SKM-1 treated with dmso at 0.1 percent for 144 hours (cell line): ENCODE measurements at regions not wholly inside any gene's neighbourhood (a gene's known extent, or its start where the extent isn't known, plus 50 kb on each side); places are given as distances from the start of the nearest gene placed in this dataset.
A peak's percentile ranks its signal among the peaks of the same experiment; 100 is the strongest.
"Not testable (repeated sequence)": the region's sequence is repeated elsewhere in the genome, so short reads cannot be mapped to it uniquely, and the experiment has no call there.

Experiments
- DNase-seq: peaks from one replicate; lab custom pipeline; 2025; ENCODE audit not compliant: unreplicated experiment; lab: John Stamatoyannopoulos, UW

- no peak for DNase-seq
Observed at GRCh38 chr10:57351076-57351475, 916.6 kb downstream of the IPMK start.

GRCh38 chr10:57341294-57341693 is 926.4 kb downstream of the IPMK start:
- DNase-seq, result no peak

DNA sequence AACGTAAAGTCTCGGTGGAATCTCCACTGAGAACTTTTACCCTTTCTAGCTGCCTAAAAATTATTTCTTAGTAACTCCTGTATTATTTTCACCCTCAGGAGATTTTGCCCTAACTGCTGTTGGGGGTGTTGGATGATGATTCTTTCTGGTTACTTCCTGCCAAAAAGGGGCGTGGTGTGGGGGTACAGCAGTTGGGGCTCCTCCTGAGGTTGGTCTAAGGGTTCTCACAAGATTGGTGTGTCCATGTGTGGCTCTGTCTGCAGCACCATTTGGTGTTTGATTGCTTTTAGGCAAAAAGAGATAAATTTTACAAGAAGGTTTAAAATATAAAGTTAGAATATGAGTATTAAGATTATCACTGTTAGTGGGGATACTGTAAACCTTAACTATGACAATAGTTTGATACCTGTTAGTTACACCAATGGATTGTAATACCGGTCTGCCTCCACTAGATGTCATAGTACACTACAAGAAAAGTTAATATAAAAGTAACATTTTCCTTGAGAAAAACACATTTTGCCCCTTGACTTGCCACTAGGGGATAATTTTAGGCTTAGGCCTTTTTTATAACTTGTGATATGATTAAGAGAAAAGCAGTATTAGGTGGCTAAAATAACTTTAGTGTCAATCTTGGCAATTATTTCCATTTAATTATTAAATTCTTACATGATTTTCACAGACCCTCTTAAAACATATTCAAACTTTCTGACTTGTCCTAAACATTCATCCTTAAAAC is 928.7 kb downstream of the IPMK start:
- peak; percentile 47 for DNase-seq

DNA sequence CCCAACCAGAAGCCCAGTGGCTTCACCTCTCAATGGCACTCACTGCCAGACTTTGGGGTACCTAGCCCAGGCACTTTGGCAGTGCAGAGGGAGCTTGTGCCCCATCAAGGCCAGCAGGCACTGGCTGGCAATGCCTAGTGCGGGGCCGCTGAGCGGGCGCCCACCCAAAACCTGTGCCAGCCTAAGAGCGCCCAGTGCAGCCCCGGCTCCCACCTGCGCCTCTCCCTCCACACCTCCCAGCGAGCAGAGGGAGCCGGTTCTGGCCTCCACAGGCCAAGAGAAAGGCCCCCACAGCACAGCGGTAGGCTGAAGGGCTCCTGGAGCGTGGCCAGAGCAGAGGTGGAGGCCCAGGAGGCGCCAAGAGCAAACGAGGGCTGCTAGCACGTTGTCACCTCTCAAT is 930.8 kb downstream of the IPMK start:
- no peak for DNase-seq

GRCh38 chr10:57336341-57336740 is 931.4 kb downstream of the IPMK start:
- DNase-seq, result no peak

DNA sequence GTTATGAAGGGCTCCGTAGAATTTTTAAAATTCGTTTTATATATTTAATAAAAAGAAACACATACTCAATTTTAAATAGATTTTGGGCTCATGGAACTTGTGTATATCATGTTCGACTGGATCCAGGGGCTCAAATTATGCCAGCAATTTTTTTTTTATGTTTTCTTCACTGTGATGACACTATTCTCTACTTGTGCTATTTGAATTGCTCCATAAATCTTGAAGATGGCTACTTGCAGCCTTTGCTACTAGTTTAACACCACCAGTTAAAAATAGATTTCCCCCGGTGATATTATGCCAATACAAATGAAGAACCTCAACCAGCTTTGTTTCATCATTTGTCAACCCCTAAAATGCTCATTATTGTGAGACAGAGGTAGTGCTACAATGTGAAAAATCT is 933.2 kb downstream of the IPMK start:
- DNase-seq, result no peak

- no peak for DNase-seq
Observed at GRCh38 chr10:57333880-57334279, 933.8 kb downstream of the IPMK start.

DNA sequence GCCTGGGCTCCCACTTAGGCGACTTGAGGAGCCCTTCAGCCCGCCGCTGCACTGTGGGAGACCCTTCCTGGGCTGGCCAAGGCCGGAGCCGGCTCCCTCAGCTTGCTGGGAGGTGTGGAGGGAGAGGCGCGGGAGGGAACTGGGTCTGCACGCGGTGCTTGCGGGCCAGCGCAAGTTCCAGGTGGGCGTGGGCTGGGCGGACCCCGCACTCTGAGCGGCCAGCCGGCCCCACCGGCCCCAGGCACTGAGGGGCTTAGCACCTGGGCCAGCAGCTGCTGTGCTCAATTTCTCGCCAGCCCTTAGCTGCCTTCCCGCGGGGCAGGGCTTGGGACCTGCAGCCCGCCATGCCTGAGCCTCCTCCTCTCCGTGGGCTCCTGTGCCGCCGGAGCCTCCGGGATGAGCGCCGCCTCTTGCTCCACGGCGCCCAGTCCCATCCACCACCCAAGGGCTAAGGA is 946.3 kb downstream of the IPMK start:
- DNase-seq, result not testable (repeated sequence)

DNA sequence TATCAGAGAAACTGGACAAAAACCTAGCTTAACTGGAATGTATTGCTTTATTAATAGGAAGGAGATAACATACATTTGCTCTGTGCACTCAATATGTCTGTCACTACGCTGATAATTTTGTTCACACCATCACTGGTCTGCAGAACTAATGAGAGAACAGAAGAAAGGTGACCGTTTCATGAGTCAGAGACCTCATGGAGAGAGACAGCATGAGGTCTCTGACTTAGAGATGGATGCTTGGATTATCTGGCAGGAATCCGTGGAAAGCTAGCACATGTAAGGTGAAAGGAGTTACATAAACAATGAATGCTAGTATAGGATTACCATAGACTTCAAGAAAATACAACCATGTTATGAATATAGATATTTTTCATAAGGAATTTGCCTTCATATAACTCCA is 947.3 kb downstream of the IPMK start:
- no peak for DNase-seq

GRCh38 chr10:57314046-57314445 is 953.0 kb upstream of the ZWINT start:
- no peak for DNase-seq

DNA sequence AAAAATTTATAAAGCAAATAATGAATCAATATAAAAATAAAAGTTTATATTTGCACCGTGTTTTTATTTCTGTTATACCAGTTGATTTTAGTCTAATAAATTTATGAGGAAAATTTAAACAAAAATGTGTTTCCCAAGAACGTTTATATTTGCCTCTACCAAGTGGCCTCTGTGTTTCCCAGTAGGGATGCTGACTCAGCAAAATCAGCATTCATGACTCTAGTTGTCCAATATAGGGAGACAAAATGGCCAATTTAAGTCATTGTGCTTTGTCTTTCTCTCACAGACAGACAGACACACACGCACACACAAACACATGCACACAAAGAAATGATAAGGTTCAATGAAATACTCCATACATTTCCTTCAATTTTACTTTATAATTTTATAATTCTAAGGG is 942.5 kb upstream of the ZWINT start:
- no peak for DNase-seq

- no peak for DNase-seq
Observed at GRCh38 chr10:57300718-57301117, 939.7 kb upstream of the ZWINT start.

GRCh38 chr10:57294698-57295097 is 933.6 kb upstream of the ZWINT start:
- no peak for DNase-seq

DNA sequence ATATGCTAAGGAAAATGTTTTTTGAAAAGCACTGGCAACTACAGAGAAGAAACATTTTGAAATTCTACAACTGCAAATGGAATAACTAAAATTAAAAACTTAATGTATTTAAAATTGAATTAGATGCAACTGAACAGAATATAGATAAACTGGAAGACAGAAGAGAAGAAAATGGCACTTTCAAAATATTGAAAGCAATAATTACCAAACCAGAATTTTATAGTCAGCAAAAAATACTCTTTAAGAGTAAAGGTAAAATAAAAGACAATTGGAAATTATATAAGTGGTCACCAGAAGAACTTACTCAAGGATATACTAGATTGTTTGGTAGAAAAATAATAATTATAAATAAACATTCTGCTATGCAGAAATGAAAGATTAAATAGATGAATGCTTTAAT is 927.7 kb upstream of the ZWINT start:
- no peak for DNase-seq

DNA sequence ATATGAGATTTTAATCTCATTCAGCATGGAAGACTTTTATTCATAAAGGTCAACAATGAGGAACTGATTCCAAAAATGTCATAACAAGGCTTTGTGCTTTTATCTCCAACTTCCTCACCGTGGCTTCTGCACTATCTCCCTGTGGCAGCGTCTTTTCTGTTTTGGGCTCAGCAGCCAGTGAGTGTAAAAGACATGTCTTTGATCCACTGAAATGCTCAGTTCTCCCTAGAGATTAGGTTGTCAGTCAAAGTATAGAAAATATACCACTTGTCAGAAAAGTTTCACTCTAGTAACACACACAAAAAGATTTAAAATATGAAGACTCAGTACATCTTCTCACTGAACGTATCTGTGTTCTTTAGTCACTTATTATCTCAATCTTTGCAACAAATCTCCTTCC is 901.8 kb upstream of the ZWINT start:
- DNase-seq, result peak; percentile 55

DNA sequence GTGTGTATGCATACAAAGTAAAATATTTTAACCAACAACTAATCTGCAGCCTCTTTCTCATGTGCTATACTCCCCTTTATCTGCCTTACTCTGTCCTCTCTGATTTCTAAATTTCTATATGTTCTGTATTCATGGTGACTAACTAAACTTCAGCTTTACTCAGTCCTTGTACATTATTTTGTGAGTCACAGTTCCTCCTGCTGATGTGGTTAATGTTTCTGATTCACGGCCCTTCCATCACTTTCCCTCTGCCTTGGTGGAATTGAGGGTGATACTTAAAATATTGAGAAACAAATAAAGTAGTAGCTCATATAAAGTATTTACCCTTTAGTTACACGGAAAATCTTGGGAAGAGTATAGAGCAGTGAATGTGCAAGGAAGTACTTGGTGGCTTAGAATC is 899.1 kb upstream of the ZWINT start:
- no peak for DNase-seq

DNA sequence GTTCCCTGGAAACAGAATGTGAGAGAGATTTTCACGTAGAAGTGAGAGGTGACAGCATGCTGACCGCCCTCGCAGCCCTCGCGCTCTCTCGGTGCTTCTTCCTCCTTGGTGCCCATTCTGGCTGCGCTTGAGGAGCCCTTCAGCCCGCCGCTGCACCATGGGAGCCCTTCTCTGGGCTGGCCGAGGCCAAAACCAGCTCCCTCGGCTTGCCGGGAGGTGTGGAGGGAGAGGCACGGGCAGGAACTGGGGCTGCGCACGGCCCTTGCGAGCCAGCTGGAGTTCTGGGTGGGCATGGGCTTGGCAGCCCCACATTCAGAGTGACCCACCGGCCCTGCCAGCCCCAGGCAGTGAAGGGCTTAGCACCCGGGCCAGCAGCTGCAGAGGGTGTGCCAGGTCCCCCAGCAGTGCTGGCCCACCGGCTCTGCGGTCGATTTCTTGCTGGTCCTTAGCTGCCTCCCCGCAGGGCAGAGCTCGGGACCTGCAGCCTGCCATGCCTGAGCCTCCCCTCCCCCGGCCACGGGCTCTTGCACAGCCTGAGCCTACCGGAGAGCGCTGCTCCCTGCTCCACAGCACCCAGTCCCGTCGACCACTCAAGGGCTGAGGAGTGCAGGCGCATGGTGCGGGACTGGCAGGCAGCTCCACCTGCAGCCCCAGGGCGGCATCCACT is 888.7 kb upstream of the ZWINT start:
- DNase-seq, result no peak

GRCh38 chr10:57247271-57247670 is 886.2 kb upstream of the ZWINT start:
- no peak for DNase-seq

DNA sequence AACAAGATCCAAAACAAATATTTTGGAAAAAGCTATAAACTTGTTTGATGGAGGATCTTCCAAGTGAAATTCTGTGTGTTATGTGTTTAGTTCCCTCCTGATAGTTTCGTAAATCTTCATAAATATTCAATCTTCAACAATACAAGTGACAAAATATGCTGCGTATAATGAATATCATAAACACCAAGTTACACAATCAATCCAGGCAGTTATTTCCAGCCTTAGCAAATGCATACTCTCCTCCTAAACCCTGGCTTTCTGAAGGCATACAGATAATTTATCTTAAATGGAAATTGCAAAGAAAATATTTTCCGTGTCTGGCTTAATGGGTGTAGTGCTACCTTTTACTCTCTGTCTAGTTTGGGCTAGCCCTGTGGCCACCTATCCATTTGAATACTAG is 864.9 kb upstream of the ZWINT start:
- no peak for DNase-seq

DNA sequence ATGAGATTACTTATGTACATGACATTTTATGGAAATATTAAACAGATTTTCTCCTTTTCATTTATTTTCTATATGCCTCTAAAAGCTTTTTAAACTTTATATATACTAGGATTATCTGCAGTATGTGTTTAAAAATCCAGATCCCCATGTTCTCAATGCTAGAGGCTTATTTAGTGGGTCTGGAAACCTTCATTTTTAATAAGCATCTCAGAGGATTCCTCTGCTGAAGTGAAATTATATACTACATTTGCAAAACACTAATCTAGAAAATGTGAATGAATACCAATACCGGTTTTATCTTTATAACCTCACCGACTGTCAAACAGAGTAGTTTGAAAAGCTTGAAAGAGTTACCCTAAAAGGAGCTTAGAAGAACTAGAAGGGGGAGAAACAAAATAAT is 863.8 kb upstream of the ZWINT start:
- DNase-seq, result no peak

GRCh38 chr10:57222603-57223002 is 861.5 kb upstream of the ZWINT start:
- DNase-seq, result no peak

GRCh38 chr10:57222129-57222528 is 861.1 kb upstream of the ZWINT start:
- DNase-seq, result no peak

DNA sequence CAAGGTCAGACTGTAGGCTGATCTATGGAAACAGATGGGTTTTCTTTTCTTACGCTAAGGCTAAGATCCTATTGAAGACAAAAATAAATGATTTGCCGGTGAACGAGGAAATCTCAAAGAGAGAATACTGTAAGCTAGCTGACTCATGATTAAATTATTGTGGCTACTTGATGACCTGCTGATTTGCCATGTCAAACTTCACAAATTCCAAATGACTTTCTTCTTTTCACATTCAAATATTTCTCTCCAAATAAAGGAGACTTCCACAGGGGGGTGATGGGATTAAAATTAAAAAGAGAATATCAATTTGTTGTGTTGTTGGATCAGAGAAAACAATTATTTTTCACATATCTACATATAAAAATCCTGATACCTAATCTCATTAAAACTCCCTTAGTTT is 860.6 kb upstream of the ZWINT start:
- no peak for DNase-seq
